ENCODE measurements at regions not wholly inside any gene's neighbourhood (a gene's known extent, or its start where the extent isn't known, plus 50 kb on each side); places are given as distances from the start of the nearest gene placed in this dataset.
"Not testable (repeated sequence)": the region's sequence is repeated elsewhere in the genome, so short reads cannot be mapped to it uniquely, and the experiment has no call there.

GRCh38 chr17:62149961-62150360 is 84.9 kb upstream of the MED13 start:
- H3K27ac Mint-ChIP-seq (ENCODE audit: unreplicated experiment) = no peak overlapping the region
- no peaks in the 10 kb centered on the region for H3K36me3 Mint-ChIP-seq (ENCODE audit: unreplicated experiment)
- no peaks in the 10 kb centered on the region for H3K4me1 Mint-ChIP-seq (ENCODE audit: low read depth, unreplicated experiment)
- H3K4me3 Mint-ChIP-seq (ENCODE audit: unreplicated experiment) = no peak overlapping the region
- DNase-seq = no peak
- H3K9me3 Mint-ChIP-seq (ENCODE audit: unreplicated experiment) = no peaks in the 10 kb centered on the region
- H3K27me3 Mint-ChIP-seq (ENCODE audit: unreplicated experiment) = peaks cover 2% of the 10 kb centered on the region
- TF ChIP-seq CTCF (IDR thresholded peaks at IDR 0.05; ENCODE audit: partially characterized antibody, unreplicated experiment) = no peak

GRCh38 chr17:62147284-62147683 is 82.2 kb upstream of the MED13 start:
- no peaks in the 10 kb centered on the region for H3K27me3 Mint-ChIP-seq (ENCODE audit: unreplicated experiment)
- no peak overlapping the region for H3K27ac Mint-ChIP-seq (ENCODE audit: unreplicated experiment)
- H3K36me3 Mint-ChIP-seq (ENCODE audit: unreplicated experiment) = no peaks in the 10 kb centered on the region

GRCh38 chr17:62140836-62141235 is 75.8 kb upstream of the MED13 start:
- H3K36me3 Mint-ChIP-seq (ENCODE audit: unreplicated experiment) = peaks cover 11% of the 10 kb centered on the region
- no peaks in the 10 kb centered on the region for H3K4me1 Mint-ChIP-seq (ENCODE audit: low read depth, unreplicated experiment)
- H3K4me3 Mint-ChIP-seq (ENCODE audit: unreplicated experiment) = no peak overlapping the region

More at GRCh38 chr17:62147284-62147683, 82.2 kb upstream of the MED13 start:
- H3K4me3 Mint-ChIP-seq (ENCODE audit: unreplicated experiment) = no peak overlapping the region
- no peaks in the 10 kb centered on the region for H3K4me1 Mint-ChIP-seq (ENCODE audit: low read depth, unreplicated experiment)
- no peak for TF ChIP-seq CTCF (IDR thresholded peaks at IDR 0.05; ENCODE audit: partially characterized antibody, unreplicated experiment)
- no peak for DNase-seq
- no peaks in the 10 kb centered on the region for H3K9me3 Mint-ChIP-seq (ENCODE audit: unreplicated experiment)

GRCh38 chr17:62140376-62140775 is 75.3 kb upstream of the MED13 start:
- no peak for DNase-seq
- Mint-ChIP-seq H3K4me1 (ENCODE audit: low read depth, unreplicated experiment) (no peaks in the 10 kb centered on the region), H3K4me3 (ENCODE audit: unreplicated experiment) (no peak overlapping the region)

More at GRCh38 chr17:62140836-62141235, 75.8 kb upstream of the MED13 start:
- Mint-ChIP-seq H3K27ac (ENCODE audit: unreplicated experiment) (peak overlapping the region; percentile 4), H3K9me3 (ENCODE audit: unreplicated experiment) (peaks cover 15% of the 10 kb centered on the region), H3K27me3 (ENCODE audit: unreplicated experiment) (peaks cover 8% of the 10 kb centered on the region)
- DNase-seq = no peak
- TF ChIP-seq CTCF (IDR thresholded peaks at IDR 0.05; ENCODE audit: partially characterized antibody, unreplicated experiment) = no peak

GRCh38 chr17:62139690-62140354 is 74.7 kb upstream of the MED13 start:
- not testable (repeated sequence) for H3K27ac Mint-ChIP-seq (ENCODE audit: unreplicated experiment); DNase-seq; H3K27me3 Mint-ChIP-seq (ENCODE audit: unreplicated experiment); H3K4me3 Mint-ChIP-seq (ENCODE audit: unreplicated experiment); H3K4me1 Mint-ChIP-seq (ENCODE audit: low read depth, unreplicated experiment)
- Mint-ChIP-seq H3K36me3 (ENCODE audit: unreplicated experiment) (peaks cover 11% of the 10 kb centered on the region), H3K9me3 (ENCODE audit: unreplicated experiment) (peaks cover 15% of the 10 kb centered on the region)

More at GRCh38 chr17:62140376-62140775, 75.3 kb upstream of the MED13 start:
- Mint-ChIP-seq H3K9me3 (ENCODE audit: unreplicated experiment) (peaks cover 15% of the 10 kb centered on the region), H3K36me3 (ENCODE audit: unreplicated experiment) (peaks cover 11% of the 10 kb centered on the region), H3K27ac (ENCODE audit: unreplicated experiment) (peak overlapping the region; percentile 4), H3K27me3 (ENCODE audit: unreplicated experiment) (peaks cover 8% of the 10 kb centered on the region)
- no peak for TF ChIP-seq CTCF (IDR thresholded peaks at IDR 0.05; ENCODE audit: partially characterized antibody, unreplicated experiment)
